ENCODE measurements at regions not wholly inside any gene's neighbourhood (a gene's known extent, or its start where the extent isn't known, plus 50 kb on each side); places are given as distances from the start of the nearest gene placed in this dataset.

- no peak for TF ChIP-seq CTCF (conservative IDR thresholded peaks at IDR 0.05)
- TF ChIP-seq EZH2 (IDR thresholded peaks at IDR 0.05; ENCODE audit: low read depth), result no peak
Observed at GRCh38 chr13:22270881-22271280, 600.0 kb downstream of the FGF9 start.
